GM23248 (cell line): ENCODE measurements at regions not wholly inside any gene's neighbourhood (a gene's known extent, or its start where the extent isn't known, plus 50 kb on each side); places are given as distances from the start of the nearest gene placed in this dataset.

Experiments
- DNase-seq: peaks from one replicate; pipeline ENCODE4 v3.0.0-alpha.2; 2015
- H2AFZ ChIP-seq: fragments of 200-600 bp; sonication (generic); 2 replicates; pipeline ENCODE4 v1.6.1; 2016; ENCODE audit warnings: antibody characterized with exemption
- H3F3A ChIP-seq: fragments of 200-600 bp; sonication (generic); 2 replicates; pipeline ENCODE4 v1.6.1; 2016; ENCODE audit warnings: mild to moderate bottlenecking, antibody characterized with exemption, mixed run types; ENCODE audit not compliant: insufficient read depth
- H3K27ac ChIP-seq: fragments of 200-600 bp; sonication (generic); 2 replicates; pipeline ENCODE4 v1.5.1; 2016; ENCODE audit warnings: mild to moderate bottlenecking
- H3K27me3 ChIP-seq: fragments of 200-600 bp; sonication (generic); replicated peaks from 2 replicates; pipeline ENCODE4 v1.6.1; 2016; ENCODE audit warnings: mild to moderate bottlenecking; ENCODE audit not compliant: insufficient read depth
- H3K36me3 ChIP-seq: fragments of 200-600 bp; sonication (generic); 2 replicates; pipeline ENCODE4 v1.6.1; 2016; ENCODE audit warnings: low read depth, mild to moderate bottlenecking
- H3K4me1 ChIP-seq: fragments of 200-600 bp; sonication (generic); 2 replicates; pipeline ENCODE4 v1.6.1; 2016; ENCODE audit warnings: mild to moderate bottlenecking; ENCODE audit not compliant: insufficient read depth
- H3K4me2 ChIP-seq: fragments of 200-600 bp; sonication (generic); one replicate; pipeline ENCODE4 v1.6.1; 2016; ENCODE audit warnings: mild to moderate bottlenecking; ENCODE audit not compliant: unreplicated experiment
- H3K4me3 ChIP-seq: fragments of 200-600 bp; sonication (generic); 2 replicates; pipeline ENCODE4 v1.5.1; 2016; ENCODE audit warnings: mild to moderate bottlenecking
- H3K79me2 ChIP-seq: fragments of 200-600 bp; sonication (generic); 2 replicates; pipeline ENCODE4 v1.6.1; 2016; ENCODE audit warnings: mild to moderate bottlenecking; ENCODE audit not compliant: insufficient read depth
- H3K9ac ChIP-seq: fragments of 200-600 bp; sonication (generic); 2 replicates; pipeline ENCODE4 v1.6.1; 2016; ENCODE audit warnings: mild to moderate bottlenecking
- H3K9me2 ChIP-seq: fragments of 200-600 bp; sonication (generic); 2 replicates; pipeline ENCODE4 v1.6.1; 2016; ENCODE audit warnings: mixed run types, mild to moderate bottlenecking, moderate library complexity; ENCODE audit not compliant: insufficient read depth
- H3K9me3 ChIP-seq: fragments of 200-600 bp; sonication (generic); one replicate; pipeline ENCODE4 v1.6.1; 2017; ENCODE audit warnings: low read depth
- H4K20me1 ChIP-seq: fragments of 200-600 bp; sonication (generic); 2 replicates; pipeline ENCODE4 v1.6.0; 2016; ENCODE audit not compliant: insufficient read depth
- EZH2 ChIP-seq: fragments of 200-600 bp; sonication (generic); IDR thresholded peaks from 2 replicates; pipeline ENCODE4 v1.6.1; 2018; ENCODE audit warnings: antibody characterized with exemption, mild to moderate bottlenecking; ENCODE audit not compliant: insufficient read depth, poor library complexity, severe bottlenecking
- EZH2phosphoT487 ChIP-seq: fragments of 200-600 bp; sonication (generic); IDR thresholded peaks from 2 replicates; pipeline ENCODE4 v1.6.1; 2018; ENCODE audit warnings: antibody characterized with exemption, moderate library complexity, mild to moderate bottlenecking, low read depth; ENCODE audit not compliant: insufficient read depth
- WGBS, 2 experiments: methylation state at CpG; one replicate each; pipeline ENCODE4 v1.1.6; 2015 to 2017; ENCODE audit warnings: low lambda C conversion rate in 2 of 2, low coverage in 1 of 2; ENCODE audit errors: missing lambda C conversion rate in 2 of 2; 5-methylcytosine and 5-hydroxymethylcytosine counted together
- in situ Hi-C: fragments of 300-500 bp; cut with MboI; formaldehyde crosslinking; loops from 2 replicates; pipeline ENCODE4 v1.15.0; 2020

DNA sequence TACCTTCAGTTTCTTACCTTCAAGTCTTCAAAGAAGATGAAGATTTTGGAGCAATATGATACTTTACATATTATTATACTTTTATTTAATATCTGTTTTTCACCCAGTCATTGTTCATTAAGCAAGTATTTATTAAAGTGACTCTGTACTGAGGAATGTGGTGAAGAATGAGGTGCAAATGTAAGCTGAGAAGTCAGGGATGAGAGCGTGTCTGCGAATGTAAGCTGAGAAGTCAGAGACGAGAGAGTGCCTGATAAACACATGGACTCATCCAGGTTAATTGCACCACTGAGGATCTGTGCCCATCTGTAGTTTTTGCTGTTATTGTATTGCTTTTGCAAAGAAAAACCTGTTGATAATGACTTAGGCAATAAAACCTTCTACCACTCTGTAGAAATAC is 211.9 kb upstream of the FAR2 start:
- Histone ChIP-seq H3K4me2 (peak overlapping the region; percentile 30), H3K79me2 (no peaks in the 10 kb centered on the region), H3K4me1 (peaks cover 39% of the 10 kb centered on the region), H3K27ac (no peak overlapping the region), H3K4me3 (no peak overlapping the region), H3K9me3 (no peaks in the 10 kb centered on the region), H3F3A (no peaks in the 10 kb centered on the region), H3K9ac (no peak overlapping the region), H3K36me3 (no peaks in the 10 kb centered on the region), H2AFZ (no peak overlapping the region), H3K9me2 (no peaks in the 10 kb centered on the region), H3K27me3 (no peaks in the 10 kb centered on the region), H4K20me1 (no peaks in the 10 kb centered on the region)
- in situ Hi-C loops = no loop called here
- TF ChIP-seq EZH2phosphoT487 (no peak), EZH2 (no peak)
- DNase-seq = peak; percentile 64
- 38 to 52% methylated on average over 3 of the region's 3 CpGs for WGBS, 2 experiments

GRCh38 chr12:28938056-28938455 is 211.0 kb upstream of the FAR2 start:
- no peak for DNase-seq
- Histone ChIP-seq H3K27ac (no peak overlapping the region), H4K20me1 (no peaks in the 10 kb centered on the region), H3K9me3 (no peaks in the 10 kb centered on the region), H3K9me2 (no peaks in the 10 kb centered on the region), H3K4me1 (peaks cover 39% of the 10 kb centered on the region), H3K79me2 (no peaks in the 10 kb centered on the region), H3K27me3 (no peaks in the 10 kb centered on the region), H2AFZ (no peak overlapping the region), H3K4me2 (no peak overlapping the region), H3F3A (no peaks in the 10 kb centered on the region), H3K9ac (no peak overlapping the region), H3K4me3 (no peak overlapping the region), H3K36me3 (no peaks in the 10 kb centered on the region)
- no peak for TF ChIP-seq EZH2phosphoT487
- TF ChIP-seq EZH2 = no peak
- WGBS, 2 experiments = 92 to 95% methylated on average over 5 of the region's 5 CpGs
- in situ Hi-C loops = no loop called here

DNA sequence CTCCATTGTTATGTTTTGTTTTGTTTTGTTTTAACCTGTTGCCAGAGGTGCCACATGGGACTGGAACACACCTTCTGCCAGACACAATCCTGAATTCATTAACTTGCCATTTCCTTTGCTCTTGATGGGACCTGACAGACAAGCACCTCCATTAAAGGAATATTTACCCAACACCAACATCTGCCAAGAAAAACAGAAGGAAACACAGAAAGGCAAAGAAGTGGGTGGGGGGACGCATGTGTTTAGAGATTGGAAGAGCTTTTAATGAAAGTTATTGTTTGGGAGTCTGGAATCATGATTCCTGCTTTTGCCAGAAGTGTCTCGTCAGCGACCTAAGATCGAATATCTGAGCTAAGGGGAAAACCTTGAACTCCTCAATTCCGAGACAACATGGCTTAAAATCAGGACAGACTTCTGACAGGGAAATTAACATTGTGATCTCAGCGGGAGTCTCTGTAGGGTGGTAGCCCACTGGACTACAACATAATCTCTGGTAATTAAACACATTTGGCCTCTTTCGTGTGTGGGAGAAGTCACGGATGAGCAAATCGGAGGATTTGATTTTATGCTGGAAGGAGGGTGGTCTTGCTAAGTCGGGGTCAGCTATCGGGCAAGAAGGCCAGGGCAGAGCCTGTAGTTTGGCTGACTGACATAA is 210.4 kb upstream of the FAR2 start:
- in situ Hi-C loops = no loop called here
- no peak overlapping the region for H3K4me3 ChIP-seq
- TF ChIP-seq EZH2phosphoT487 (no peak), EZH2 (no peak)
- no peak overlapping the region for H3K9ac ChIP-seq
- H3K9me2 ChIP-seq = no peaks in the 10 kb centered on the region
- no peaks in the 10 kb centered on the region for H3K79me2 ChIP-seq
- no peak overlapping the region for H2AFZ ChIP-seq
- H4K20me1 ChIP-seq = no peaks in the 10 kb centered on the region
- no peaks in the 10 kb centered on the region for H3K27me3 ChIP-seq
- no peak overlapping the region for H3K27ac ChIP-seq
- H3F3A ChIP-seq = no peaks in the 10 kb centered on the region
- 80 to 90% methylated on average over 11 of the region's 11 CpGs for WGBS, 2 experiments
- DNase-seq = no peak
- peaks cover 39% of the 10 kb centered on the region for H3K4me1 ChIP-seq
- no peaks in the 10 kb centered on the region for H3K9me3 ChIP-seq
- no peaks in the 10 kb centered on the region for H3K36me3 ChIP-seq
- peak overlapping the region; percentile 5 for H3K4me2 ChIP-seq

GRCh38 chr12:28939427-28939826 is 209.7 kb upstream of the FAR2 start:
- WGBS, 2 experiments = 33 to 49% methylated on average over 2 of the region's 2 CpGs
- in situ Hi-C loops = no loop called here
- H3K4me2 ChIP-seq = peak overlapping the region; percentile 5

More at GRCh38 chr12:28939427-28939826, 209.7 kb upstream of the FAR2 start:
- no peaks in the 10 kb centered on the region for H3K36me3 ChIP-seq
- no peaks in the 10 kb centered on the region for H3F3A ChIP-seq
- no peak overlapping the region for H3K9ac ChIP-seq
- TF ChIP-seq EZH2phosphoT487 (no peak), EZH2 (no peak)
- peak; percentile 67 for DNase-seq
- H2AFZ ChIP-seq = no peak overlapping the region
- no peaks in the 10 kb centered on the region for H3K79me2 ChIP-seq
- H3K9me3 ChIP-seq = no peaks in the 10 kb centered on the region
- no peaks in the 10 kb centered on the region for H3K9me2 ChIP-seq
- H3K27ac ChIP-seq = no peak overlapping the region
- peaks cover 36% of the 10 kb centered on the region for H3K4me1 ChIP-seq
- no peaks in the 10 kb centered on the region for H4K20me1 ChIP-seq
- H3K27me3 ChIP-seq = no peaks in the 10 kb centered on the region
- H3K4me3 ChIP-seq = no peak overlapping the region
